HepG2 (cell line): ENCODE measurements at regions not wholly inside any gene's neighbourhood (a gene's known extent, or its start where the extent isn't known, plus 50 kb on each side); places are given as distances from the start of the nearest gene placed in this dataset.

Experiments used
- ATAC-seq: fragments of 200-7000 bp; cut with Tn5 transposase; 3 replicates; pipeline ENCODE4 v1.9.1; 2020; ENCODE audit warnings: mild to moderate bottlenecking, moderate library complexity
- BruUV-seq: library from RNA; stranded (reverse); fragments of 400-500 nt; replicated peaks from 2 replicates; lab custom pipeline; 2021; lab: Mats Ljungman, UMichigan
- CTCF ChIA-PET: fragments of 300-600 bp; formaldehyde crosslinking; extraction: SDS; loops from one replicate; lab custom pipeline; 2021; ENCODE audit warnings: low total read pairs, inconsistent platforms, low intra/inter-chr PET ratio; lab: Yijun Ruan, JAX
- POLR2A ChIA-PET: fragments of 350-600 bp; sonication (Branson Sonifier 250); formaldehyde crosslinking; loops from one replicate; lab custom pipeline; 2020; ENCODE audit warnings: antibody characterized with exemption, inconsistent platforms; lab: Yijun Ruan, JAX
- DNase-seq: peaks from one replicate; pipeline ENCODE4 v3.0.0-alpha.2; 2015; ENCODE audit warnings: low spot score
- FAIRE-seq: peaks from 3 replicates; lab custom pipeline; 2011; peaks lifted over from hg19 to GRCh38; lab: Jason Lieb, UNC
- H2AFZ ChIP-seq: one replicate; pipeline ENCODE4 v1.6.1; 2011; ENCODE audit warnings: low read length, inconsistent platforms
- H3K27ac ChIP-seq: fragments of 300-600 bp; 3 replicates; pipeline ENCODE4 v1.8.0; 2011; ENCODE audit warnings: mixed run types, mild to moderate bottlenecking, mixed read lengths, low read length, inconsistent platforms; ENCODE audit not compliant: insufficient read depth; ENCODE audit errors: extremely low read length
- H3K27me3 ChIP-seq, 2 experiments: fragments of 200-600 bp in 1 of 2; 2 replicates in 1 of 2; 3 replicates in 1 of 2; pipeline versions ENCODE4 v1.6.0 to v1.8.0; 2011; ENCODE audit warnings: low read length in 2 of 2, mild to moderate bottlenecking in 2 of 2, moderate library complexity in 2 of 2, inconsistent platforms in 1 of 2; ENCODE audit not compliant: insufficient read depth in 2 of 2, control insufficient read depth in 1 of 2
- H3K36me3 ChIP-seq, 2 experiments: fragments of 200-600 bp in 1 of 2; replicated peaks in 1 of 2; 2 replicates in 1 of 2; 3 replicates in 1 of 2; pipeline versions ENCODE4 v1.5.1 to v1.8.0; 2011; ENCODE audit warnings: low read length in 2 of 2, inconsistent platforms in 1 of 2; ENCODE audit not compliant: insufficient read depth in 2 of 2, control insufficient read depth in 1 of 2
- H3K4me1 ChIP-seq: 2 replicates; pipeline ENCODE4 v1.5.1; 2012; ENCODE audit warnings: low read length, inconsistent platforms; ENCODE audit not compliant: insufficient read depth
- H3K4me2 ChIP-seq: 2 replicates; pipeline ENCODE4 v1.6.0; 2011; ENCODE audit warnings: low read depth, low read length, inconsistent platforms
- H3K4me3 ChIP-seq, 3 experiments: fragments of 200-600 bp in 1 of 3; sonication (generic), shearing (Covaris generic) in 1 of 3; replicated peaks in 1 of 3; 2 replicates each; pipeline ENCODE4 v1.5.1; 2011 to 2016; ENCODE audit warnings: low read length in 3 of 3, inconsistent platforms in 2 of 3, low read depth in 2 of 3, mild to moderate bottlenecking in 2 of 3, control low read depth in 1 of 3, mixed read lengths in 1 of 3; ENCODE audit not compliant: insufficient read depth in 1 of 3
- H3K79me2 ChIP-seq: one replicate; pipeline ENCODE4 v1.6.1; 2011; ENCODE audit warnings: low read length, inconsistent platforms; ENCODE audit not compliant: insufficient read depth
- H3K9ac ChIP-seq: 2 replicates; pipeline ENCODE4 v1.6.0; 2011; ENCODE audit warnings: mild to moderate bottlenecking, low read depth, low read length, inconsistent platforms; ENCODE audit not compliant: insufficient read depth
- H3K9me3 ChIP-seq: 2 replicates; pipeline ENCODE4 v1.5.1; 2012; ENCODE audit warnings: mild to moderate bottlenecking, low read length
- H4K20me1 ChIP-seq: 2 replicates; pipeline ENCODE4 v1.6.0; 2011; ENCODE audit warnings: inconsistent platforms, mild to moderate bottlenecking, low read length, moderate library complexity; ENCODE audit not compliant: insufficient read depth
- ATF7 ChIP-seq, 2 experiments: fragments of 450-650 bp in 1 of 2; sonication (generic) in 1 of 2; formaldehyde crosslinking in 1 of 2; IDR thresholded peaks; 2 replicates each; pipeline versions ENCODE4 v1.4.0 to v1.6.1; 2016 to 2020; ENCODE audit warnings: antibody characterized with exemption in 1 of 2, mild to moderate bottlenecking in 1 of 2, missing genetic modification reagents in 1 of 2
- CREB1 ChIP-seq, 2 experiments: fragments of 450-650 bp in 1 of 2; IDR thresholded peaks; 2 replicates each; pipeline ENCODE4 v1.6.1; 2016 to 2017; ENCODE audit warnings: control low read depth in 1 of 2, mild to moderate bottlenecking in 1 of 2, missing compliant biosample characterization in 1 of 2, missing genetic modification characterization in 1 of 2
- PPARG ChIP-seq: conservative IDR thresholded peaks from 2 replicates; pipeline ENCODE4 v1.6.1; 2016; ENCODE audit warnings: missing biosample characterization, missing genetic modification reagents
- U2AF1 ChIP-seq: fragments of 200-400 bp; formaldehyde crosslinking; optimal IDR thresholded peaks from 2 replicates; pipeline ENCODE3; 2017; ENCODE audit warnings: mild to moderate bottlenecking, low read depth, low read length
- ZC3H4 ChIP-seq: sonication (generic); formaldehyde crosslinking; IDR thresholded peaks from 2 replicates; pipeline ENCODE4 v1.4.0; 2020; ENCODE audit warnings: missing genetic modification reagents, borderline replicate concordance
- ZNF512B ChIP-seq: sonication (generic); formaldehyde crosslinking; IDR thresholded peaks from 2 replicates; pipeline ENCODE4 v1.5.1; 2020; ENCODE audit warnings: missing genetic modification reagents, mild to moderate bottlenecking, borderline replicate concordance
- ZNF784 ChIP-seq: sonication (generic); formaldehyde crosslinking; IDR thresholded peaks from 2 replicates; pipeline ENCODE4 v1.5.1; 2020; ENCODE audit warnings: missing genetic modification reagents, mild to moderate bottlenecking, borderline replicate concordance
- ZNF790 ChIP-seq: sonication (generic); formaldehyde crosslinking; IDR thresholded peaks from 2 replicates; pipeline ENCODE4 v1.8.0; 2022; ENCODE audit warnings: missing genetic modification reagents, mild to moderate bottlenecking, borderline replicate concordance
- WGBS: methylation state at CpG from one replicate; pipeline ENCODE4 v1.1.6; 2017; ENCODE audit warnings: low lambda C conversion rate; 5-methylcytosine and 5-hydroxymethylcytosine counted together
- in situ Hi-C: cut with HindIII; loops from 2 replicates; pipeline ENCODE4 v1.10.0; 2017; ENCODE audit warnings: low pct_unique_long_range_greater_than_20kb; ENCODE audit not compliant: extremely low pct_ligation_motif_present
- intact Hi-C: fragments of 100-400 bp; cut with micrococcal nuclease; formaldehyde crosslinking; loops from one replicate; pipeline ENCODE4 v1.10.0; 2022; ENCODE audit not compliant: unreplicated experiment

- no peaks in the 10 kb centered on the region for H3K4me1 ChIP-seq
- 4% methylated on average over 1 of the region's 1 CpG for WGBS
- in situ Hi-C loops (no loop called here), intact Hi-C loops (no loop called here)
- no peak for FAIRE-seq
- H3K9me3 ChIP-seq, result peaks cover 98% of the 10 kb centered on the region
- no peak overlapping the region for H3K9ac ChIP-seq
- H3K79me2 ChIP-seq, result no peaks in the 10 kb centered on the region
- H3K36me3 ChIP-seq, result no peaks in the 10 kb centered on the region
- no TSS peak for BruUV-seq
- ChIA-PET POLR2A (no interaction called here), CTCF (no interaction called here)
- TF ChIP-seq PPARG (CRISPR knock-in tag), result no peak
- no peak for TF ChIP-seq ZC3H4 (CRISPR knock-in tag)
- no peak for TF ChIP-seq ZNF784 (CRISPR knock-in tag)
- TF ChIP-seq ZNF512B (CRISPR knock-in tag), result no peak
- no peak overlapping the region for H3K4me3 ChIP-seq
- H4K20me1 ChIP-seq, result no peaks in the 10 kb centered on the region
- H3K4me2 ChIP-seq, result no peak overlapping the region
- no peak for ATAC-seq
- H3K27me3 ChIP-seq, result no peaks in the 10 kb centered on the region
- H2AFZ ChIP-seq, result no peak overlapping the region
- no peak overlapping the region for H3K27ac ChIP-seq
- DNase-seq, result no peak
Measured at GRCh38 chr2:115976916-115977315, 1534.5 kb downstream of the DPP10 start.

GRCh38 chr2:115999039-115999438, 1556.6 kb downstream of the DPP10 start:
- Histone ChIP-seq H3K27ac (no peak overlapping the region), H3K4me1 (no peaks in the 10 kb centered on the region), H3K9ac (no peak overlapping the region), H2AFZ (no peak overlapping the region), H4K20me1 (no peaks in the 10 kb centered on the region), H3K9me3 (peaks cover 91% of the 10 kb centered on the region), H3K27me3 (no peaks in the 10 kb centered on the region; a peak in 1 of 5 replicates), H3K4me2 (no peak overlapping the region), H3K4me3 (no peak overlapping the region), H3K79me2 (no peaks in the 10 kb centered on the region), H3K36me3 (no peaks in the 10 kb centered on the region)
- intact Hi-C loops, result no loop called here
- 18% methylated on average over 4 of the region's 4 CpGs for WGBS
- in situ Hi-C loops, result no loop called here
- BruUV-seq, result no TSS peak
- ChIA-PET CTCF (no interaction called here), POLR2A (no interaction called here)
- no peak for DNase-seq
- FAIRE-seq, result no peak
- ATAC-seq, result no peak
- TF ChIP-seq U2AF1 (no peak), ZNF790 (CRISPR knock-in tag) (no peak), CREB1 (IDR thresholded peaks at IDR 0.05) (peak; percentile 93), CREB1 (CRISPR knock-in tag; IDR thresholded peaks at IDR 0.05) (no peak), ATF7 (IDR thresholded peaks at IDR 0.05) (peak; percentile 99), ATF7 (CRISPR knock-in tag; IDR thresholded peaks at IDR 0.05) (no peak)
